Fibroblast of the conjunctiva (primary cell): ENCODE measurements at regions not wholly inside any gene's neighbourhood (a gene's known extent, or its start where the extent isn't known, plus 50 kb on each side); places are given as distances from the start of the nearest gene placed in this dataset.
"Not testable (repeated sequence)": the region's sequence is repeated elsewhere in the genome, so short reads cannot be mapped to it uniquely, and the experiment has no call there.

Source experiments
- DNase-seq: peaks from one replicate; pipeline ENCODE4 v3.0.0-alpha.2; 2010; ENCODE audit warnings: low read depth

DNA sequence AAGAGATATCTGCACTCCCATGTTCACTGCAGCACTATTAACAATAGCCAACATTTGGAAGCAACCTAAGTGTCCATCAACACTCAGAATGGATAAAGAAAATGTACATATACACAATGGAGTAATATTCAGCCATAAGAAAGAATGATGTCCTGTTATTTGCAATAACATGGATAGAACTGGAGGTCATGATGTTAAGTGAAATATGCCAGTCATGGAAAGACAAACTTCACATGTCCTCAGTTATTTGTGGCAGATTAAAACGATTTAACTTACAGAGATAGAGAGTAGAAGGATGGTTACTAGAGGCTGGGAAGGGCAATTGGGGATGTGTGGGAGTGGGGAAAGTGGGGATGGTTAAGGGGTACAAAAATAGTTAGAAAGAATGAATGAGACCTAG is 110.3 kb upstream of the PCSK5 start:
- DNase-seq = no peak

DNA sequence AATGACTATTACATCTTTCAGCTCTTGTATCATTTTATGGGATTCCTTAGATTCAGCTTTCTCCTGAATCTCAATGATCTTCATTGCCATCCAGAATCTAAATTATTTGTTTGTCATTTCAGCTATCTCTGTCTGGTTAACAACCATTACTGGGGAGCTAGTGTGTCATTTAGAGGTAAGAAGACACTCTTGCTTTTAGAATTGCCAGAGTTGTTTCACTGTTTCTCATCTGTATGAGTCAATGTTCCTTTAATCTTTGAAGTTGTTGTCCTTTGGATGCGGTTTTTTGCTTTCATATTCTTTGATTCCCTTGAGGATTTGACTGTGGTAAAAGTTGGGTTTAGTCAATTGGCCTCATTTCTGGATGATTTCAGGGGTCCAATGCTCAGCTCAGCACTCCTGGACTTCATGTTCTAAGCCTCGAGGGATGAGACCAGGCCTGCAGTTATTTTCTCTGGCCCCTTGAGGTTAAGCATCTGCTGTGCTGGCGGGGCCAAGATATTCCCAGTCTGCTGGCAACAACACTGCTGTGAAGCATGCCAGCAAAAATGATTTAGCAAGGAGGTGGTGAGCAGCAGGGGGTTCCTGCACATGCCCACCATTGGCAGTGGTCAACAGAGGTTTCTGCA is 102.4 kb upstream of the PCSK5 start:
- DNase-seq = peak; percentile 63

DNA sequence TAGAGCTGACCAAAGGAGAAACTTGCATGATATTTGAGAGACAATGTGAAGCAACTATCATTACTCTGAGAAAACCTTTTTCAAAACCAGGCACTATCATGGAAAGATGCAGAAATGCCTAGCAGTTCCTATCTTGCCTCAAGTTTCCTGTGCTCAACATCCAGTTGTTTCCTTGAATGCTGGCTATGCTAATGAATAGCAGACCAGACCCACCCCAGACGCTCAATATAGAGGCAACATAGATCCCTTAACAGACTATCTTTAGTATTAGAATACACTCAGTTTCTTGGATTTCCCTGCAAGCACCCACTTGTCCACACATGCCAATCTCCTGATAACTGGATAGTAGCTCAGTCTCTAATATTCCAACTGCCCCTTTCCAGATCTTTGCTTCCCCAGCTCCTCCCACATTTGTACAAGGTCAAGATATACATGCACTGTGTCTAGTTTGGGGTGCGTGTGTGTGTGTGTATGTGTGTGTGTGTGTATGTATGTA is 93.3 kb upstream of the PCSK5 start:
- no peak for DNase-seq

DNA sequence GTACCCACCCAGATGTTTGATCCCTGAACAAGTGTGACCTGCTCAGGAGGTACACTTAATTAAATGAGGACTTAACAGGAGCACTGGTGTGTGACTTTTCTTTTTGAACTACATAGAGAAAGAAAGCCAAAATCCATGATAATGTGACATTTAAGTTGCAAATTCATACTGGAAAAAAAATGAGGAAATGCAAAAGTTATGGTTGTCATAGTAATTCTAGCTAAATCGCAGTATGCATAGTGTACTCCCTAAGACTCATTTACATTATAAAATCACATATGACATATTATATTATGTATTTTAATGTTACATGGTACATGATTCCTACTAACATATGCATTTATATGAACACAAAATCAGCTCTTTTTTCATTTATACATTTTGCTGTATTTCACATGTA is 92.0 kb upstream of the PCSK5 start:
- DNase-seq = no peak

DNA sequence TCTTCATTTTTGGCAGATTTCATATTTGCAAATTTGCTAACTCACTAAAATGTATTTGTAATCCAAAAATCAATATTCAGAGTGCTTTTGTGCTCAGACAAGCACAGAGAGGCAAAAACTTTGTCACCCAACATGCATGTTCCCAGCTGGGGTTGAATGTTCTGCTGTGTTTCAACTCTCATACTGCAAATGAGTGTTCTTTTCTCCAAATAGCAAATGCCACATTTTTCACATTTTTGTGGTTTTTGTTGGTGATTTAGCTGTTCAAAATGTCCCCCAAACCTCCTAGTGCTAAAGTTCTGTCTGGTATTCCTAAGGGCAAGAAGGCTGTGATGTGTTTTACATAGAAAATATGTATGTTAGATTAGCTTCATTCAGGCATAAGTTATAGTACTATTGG is 87.3 kb upstream of the PCSK5 start:
- DNase-seq = peak; percentile 23

DNA sequence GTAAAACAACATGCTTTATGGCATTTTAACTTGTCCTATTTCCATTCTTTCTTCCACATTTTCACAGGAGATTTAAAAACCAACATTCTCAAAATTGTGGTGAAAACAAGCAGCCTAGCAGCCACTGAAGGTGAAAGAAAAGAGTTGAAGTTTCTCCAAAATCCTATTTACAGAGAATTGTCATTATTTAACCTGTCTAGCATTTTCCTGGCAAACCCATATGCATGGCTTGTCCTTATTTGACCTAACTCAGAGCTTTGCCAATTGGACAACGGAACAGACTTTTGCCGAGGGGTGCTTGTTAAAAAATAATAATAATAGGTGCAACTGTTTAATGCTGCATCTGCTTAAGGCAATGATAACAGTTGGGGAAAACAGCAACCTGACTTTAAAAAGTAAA is 80.4 kb upstream of the PCSK5 start:
- DNase-seq = no peak

DNA sequence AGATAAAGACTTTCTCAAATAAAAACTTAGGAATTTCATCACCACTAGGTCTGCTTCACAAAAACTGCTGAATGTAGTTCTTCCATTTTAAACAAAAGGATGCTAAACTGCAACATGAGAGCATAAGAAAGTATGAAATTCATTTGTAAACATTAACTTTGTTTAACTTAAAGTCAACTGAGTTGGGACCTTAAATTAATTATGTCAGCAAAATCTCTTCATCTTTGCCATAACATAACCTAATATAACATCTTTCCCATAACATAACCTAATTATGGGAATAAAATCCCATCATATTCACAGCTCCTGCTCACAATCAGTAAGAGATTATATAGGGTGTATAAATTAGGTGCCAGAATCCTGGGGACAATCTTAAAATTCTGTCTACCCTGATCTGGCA is 78.8 kb upstream of the PCSK5 start:
- no peak for DNase-seq

DNA sequence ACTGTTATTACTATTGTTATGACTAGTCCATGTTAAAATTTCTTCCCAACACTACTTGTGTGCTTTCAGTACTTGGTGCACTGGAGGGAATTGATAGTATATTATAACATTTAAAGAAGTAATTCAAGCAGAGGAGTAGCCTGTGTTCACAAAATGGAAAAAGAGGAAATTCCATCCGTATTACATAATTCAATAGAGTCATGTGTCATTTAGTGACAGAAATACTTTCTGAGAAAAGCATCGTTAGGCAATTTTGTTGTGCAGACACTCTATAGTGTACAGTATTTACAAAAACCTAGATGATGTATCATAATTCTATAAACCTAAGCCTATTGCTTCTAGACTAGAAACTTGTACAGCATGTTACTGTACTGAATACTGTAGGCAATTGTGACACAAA is 78.3 kb upstream of the PCSK5 start:
- DNase-seq = no peak

DNA sequence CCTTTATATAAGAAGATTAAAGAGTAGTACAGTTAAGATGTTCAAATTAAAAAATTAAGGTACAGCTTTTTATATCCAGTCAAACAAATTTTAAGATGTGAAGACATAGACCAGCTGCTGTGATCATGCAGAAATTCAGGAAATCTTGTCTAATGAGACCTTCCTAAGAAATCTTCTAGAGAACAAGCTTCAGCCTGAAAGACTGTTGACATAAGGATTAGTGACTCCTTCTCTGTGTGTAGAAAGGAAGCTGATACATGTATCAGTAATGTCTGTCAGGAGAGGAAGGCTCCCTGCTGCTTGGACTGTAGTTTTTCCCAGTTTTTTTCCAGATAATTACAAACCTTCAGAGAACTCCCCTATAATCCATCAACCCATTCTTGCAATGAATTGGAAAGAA is 75.8 kb upstream of the PCSK5 start:
- DNase-seq = no peak

DNA sequence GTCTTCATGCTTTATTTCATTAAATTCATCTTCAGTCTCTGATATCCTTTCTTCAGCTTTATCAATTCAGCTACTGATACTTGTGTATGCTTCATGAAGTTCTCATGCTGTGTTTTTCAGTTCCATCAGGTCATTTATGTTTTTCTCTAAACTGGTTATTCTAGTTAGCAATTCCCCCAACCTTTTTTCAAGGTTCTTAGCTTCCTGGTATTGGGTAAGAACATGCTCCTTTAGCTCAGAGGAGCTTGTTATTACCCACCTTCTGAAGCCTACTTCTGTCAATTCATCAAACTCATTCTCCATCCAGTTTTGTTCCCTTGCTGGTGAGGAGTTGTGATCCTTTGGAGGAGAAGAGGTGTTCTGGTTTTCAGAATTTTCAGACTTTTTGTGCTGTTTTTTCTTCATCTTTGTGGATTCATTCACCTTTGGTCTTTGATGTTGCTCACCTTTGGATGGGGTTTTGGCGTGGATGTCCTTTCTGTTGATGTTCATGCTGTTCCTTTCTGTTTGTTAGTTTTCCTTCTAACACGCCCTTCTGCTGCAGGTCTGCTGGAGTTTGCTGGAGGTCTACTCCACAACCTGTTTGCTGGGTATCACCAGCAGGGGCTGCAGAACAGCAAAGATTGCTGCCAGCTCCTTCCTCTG is 69.9 kb upstream of the PCSK5 start:
- DNase-seq = not testable (repeated sequence)

DNA sequence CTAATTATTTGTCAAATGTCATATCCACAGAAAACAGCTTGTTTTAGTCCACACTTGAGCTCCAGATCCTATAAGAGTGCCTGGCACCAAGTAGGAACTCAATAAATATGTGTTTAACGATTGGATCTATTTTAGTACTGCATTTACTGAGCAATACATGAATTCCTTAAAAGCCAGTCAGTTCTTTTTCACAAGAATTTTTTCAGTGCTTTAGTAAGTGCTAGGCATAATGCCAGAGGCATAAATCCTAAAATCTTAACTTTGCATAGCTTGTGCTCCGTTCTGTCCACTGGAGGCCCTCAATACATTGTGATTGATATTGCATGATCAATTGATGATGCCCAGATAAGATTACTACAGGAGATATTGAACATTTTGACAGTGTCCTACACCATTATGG is 67.3 kb upstream of the PCSK5 start:
- DNase-seq = no peak

DNA sequence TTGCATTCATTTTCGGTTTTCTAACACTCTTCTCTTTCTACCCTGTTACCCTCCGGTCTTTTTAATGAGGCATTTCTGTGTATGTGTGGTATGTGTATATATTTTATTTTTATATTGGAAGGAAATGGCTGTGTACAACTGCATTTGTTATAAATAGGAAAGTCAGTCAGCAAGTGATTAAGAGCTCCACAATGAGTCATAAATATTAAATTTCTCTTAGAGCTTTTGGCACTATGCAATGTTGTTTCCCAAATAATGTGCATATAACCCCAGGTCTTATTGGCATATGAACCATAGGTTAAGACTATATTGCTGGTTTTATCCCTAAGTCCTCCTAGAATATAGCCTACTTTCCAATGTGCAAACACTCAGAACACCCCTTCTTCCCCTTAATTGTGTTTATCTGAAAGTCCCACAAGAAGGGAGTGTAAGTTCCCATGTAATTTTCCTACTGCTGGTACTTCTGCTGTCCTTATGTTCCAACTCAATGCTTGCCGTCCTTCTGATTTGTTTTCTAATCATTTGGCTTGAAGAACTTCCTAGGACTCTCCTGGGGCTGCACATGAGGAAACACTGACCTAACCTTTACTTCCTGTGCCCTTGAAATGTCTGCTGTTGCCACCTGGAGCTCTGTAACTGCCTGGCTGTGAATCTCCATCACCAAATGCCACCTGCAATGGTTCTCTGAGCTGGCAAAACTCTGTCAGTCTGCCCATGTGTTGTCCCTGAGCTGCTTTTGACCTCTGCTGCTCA is 65.5 kb upstream of the PCSK5 start:
- DNase-seq = no peak

DNA sequence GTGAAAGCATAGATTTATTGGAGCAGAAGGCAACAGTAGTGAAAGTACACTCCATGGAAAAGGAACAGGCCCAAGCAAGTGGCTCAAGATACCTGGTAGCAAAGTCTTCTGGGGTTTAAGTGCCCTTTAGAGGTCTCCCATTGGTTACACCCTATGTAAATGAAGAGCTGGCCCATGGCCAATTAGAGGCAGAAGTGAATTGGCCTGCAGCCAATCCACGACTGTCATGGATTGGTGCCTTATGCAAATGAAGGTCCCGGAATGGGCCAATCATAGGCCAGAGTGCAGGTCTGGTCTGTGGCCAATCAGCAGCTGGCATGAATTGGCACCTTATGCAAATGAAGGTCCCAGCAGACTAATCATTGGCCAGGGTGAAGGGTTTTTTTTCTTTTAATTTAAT is 64.2 kb upstream of the PCSK5 start:
- DNase-seq = no peak

DNA sequence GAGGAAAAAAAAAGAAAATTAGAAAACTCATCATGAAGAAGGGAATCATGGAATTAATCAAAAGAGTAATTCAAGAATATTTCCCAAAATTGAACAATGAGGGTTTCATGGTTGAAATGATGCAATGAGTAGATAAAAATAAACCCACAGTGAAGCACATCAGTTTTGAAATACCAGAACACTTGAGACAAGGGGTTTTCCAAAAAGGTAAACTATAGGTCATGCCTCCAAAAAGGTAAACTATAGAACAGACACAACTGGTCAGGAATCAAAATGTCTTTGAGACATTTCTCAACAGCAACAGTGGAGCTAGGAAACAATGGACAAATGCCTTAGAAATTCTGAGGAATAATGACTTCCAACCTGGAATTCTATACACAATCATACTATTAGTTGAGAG is 60.2 kb upstream of the PCSK5 start:
- DNase-seq = no peak

DNA sequence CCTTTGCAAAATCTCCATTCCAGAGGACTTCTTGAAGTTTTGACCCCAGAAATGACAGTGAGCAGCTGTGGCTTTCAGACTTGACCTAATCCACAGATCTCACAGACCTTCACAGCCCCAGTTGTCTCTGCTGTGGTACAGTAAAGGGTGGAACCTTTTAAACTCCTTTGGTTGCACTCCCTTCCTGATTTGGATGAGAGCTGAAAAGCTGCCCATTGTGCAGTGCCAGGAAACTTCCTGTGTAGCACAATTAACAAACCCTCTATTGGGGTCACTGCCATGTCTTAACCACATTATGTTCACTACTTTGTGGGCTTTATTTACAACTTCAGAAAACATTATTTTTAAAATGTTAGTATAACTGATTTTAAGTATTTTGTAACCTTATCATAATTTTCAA is 56.7 kb upstream of the PCSK5 start:
- no peak for DNase-seq

DNA sequence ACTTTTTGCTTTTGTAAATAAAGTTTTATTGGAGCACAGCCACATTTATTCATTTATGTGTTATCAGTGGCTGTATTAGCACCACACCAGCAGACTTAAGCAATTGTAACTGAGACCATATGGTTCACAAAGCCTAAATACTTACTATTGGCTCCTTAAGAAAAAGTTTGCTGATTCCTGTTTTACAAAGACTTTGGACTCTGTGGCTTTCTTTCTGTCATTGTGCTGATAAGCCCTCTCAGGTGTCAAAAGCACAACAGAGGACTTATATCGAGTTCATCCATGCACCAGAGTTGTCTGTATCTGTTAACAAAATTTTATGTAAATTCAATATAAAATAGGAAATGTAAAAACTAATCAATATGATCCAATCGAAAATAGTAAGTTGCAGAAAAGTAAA is 55.6 kb upstream of the PCSK5 start:
- DNase-seq = no peak
